Mesendoderm (in vitro differentiated cells): ENCODE measurements at regions not wholly inside any gene's neighbourhood (a gene's known extent, or its start where the extent isn't known, plus 50 kb on each side); places are given as distances from the start of the nearest gene placed in this dataset.

Source experiments
- DNase-seq: peaks from one replicate; pipeline ENCODE4 v3.0.0; 2013
- H2AK5ac ChIP-seq: 2 replicates; pipeline ENCODE4 v1.6.1; 2013; ENCODE audit warnings: low read length, inconsistent platforms
- H2BK120ac ChIP-seq: 2 replicates; pipeline ENCODE4 v1.6.1; 2013; ENCODE audit warnings: low read depth, mild to moderate bottlenecking, low read length, moderate library complexity, mixed read lengths
- H2BK15ac ChIP-seq: replicated peaks from 2 replicates; pipeline ENCODE4 v1.6.1; 2013; ENCODE audit warnings: low read depth, mild to moderate bottlenecking, moderate library complexity
- H2BK5ac ChIP-seq: 2 replicates; pipeline ENCODE4 v1.6.1; 2013; ENCODE audit warnings: low read length, inconsistent platforms
- H3K18ac ChIP-seq: 2 replicates; pipeline ENCODE4 v1.6.1; 2013; ENCODE audit warnings: mild to moderate bottlenecking, low read length, mixed read lengths
- H3K23ac ChIP-seq: one replicate; pipeline ENCODE4 v1.6.1; 2013; ENCODE audit warnings: low read length
- H3K27ac ChIP-seq: 2 replicates; pipeline ENCODE4 v1.5.1; 2013; ENCODE audit warnings: low read depth, mild to moderate bottlenecking, inconsistent platforms, low read length, moderate library complexity
- H3K27me3 ChIP-seq: 2 replicates; pipeline ENCODE4 v1.6.1; 2013; ENCODE audit warnings: low read length, control low read depth, mild to moderate bottlenecking, inconsistent platforms; ENCODE audit not compliant: insufficient read depth, poor library complexity
- H3K36me3 ChIP-seq: 2 replicates; pipeline ENCODE4 v1.6.1; 2013; ENCODE audit warnings: low read length, inconsistent platforms; ENCODE audit not compliant: control insufficient read depth, insufficient read depth
- H3K4ac ChIP-seq: one replicate; pipeline ENCODE4 v1.6.1; 2013; ENCODE audit warnings: low read depth, mild to moderate bottlenecking, low read length, moderate library complexity
- H3K4me1 ChIP-seq: 2 replicates; pipeline ENCODE4 v1.6.1; 2013; ENCODE audit warnings: low read depth, low read length, inconsistent platforms; ENCODE audit not compliant: control insufficient read depth
- H3K4me2 ChIP-seq: 2 replicates; pipeline ENCODE4 v1.6.1; 2013; ENCODE audit warnings: low read length
- H3K4me3 ChIP-seq: 2 replicates; pipeline ENCODE4 v1.5.1; 2013; ENCODE audit warnings: mild to moderate bottlenecking, low read length
- H3K56ac ChIP-seq: one replicate; pipeline ENCODE4 v1.6.1; 2013; ENCODE audit warnings: low read length
- H3K79me1 ChIP-seq: 2 replicates; pipeline ENCODE4 v1.6.1; 2013; ENCODE audit warnings: low read length, inconsistent platforms
- H3K79me2 ChIP-seq: 2 replicates; pipeline ENCODE4 v1.6.1; 2013; ENCODE audit warnings: mild to moderate bottlenecking, low read length; ENCODE audit not compliant: control insufficient read depth, insufficient read depth
- H3K9ac ChIP-seq: 2 replicates; pipeline ENCODE4 v1.6.1; 2013; ENCODE audit warnings: low read length, inconsistent platforms
- H4K5ac ChIP-seq: one replicate; pipeline ENCODE4 v1.6.1; 2013; ENCODE audit warnings: low read length
- H4K8ac ChIP-seq: one replicate; pipeline ENCODE4 v1.6.1; 2013; ENCODE audit warnings: low read depth, mild to moderate bottlenecking, control low read depth, low read length, moderate library complexity
- WGBS: extraction: QIAGEN DNeasy Blood & Tissue Kit; methylation state at CpG from one replicate; pipeline ENCODE4 v1.1.7; 2013; ENCODE audit warnings: low lambda C conversion rate, missing lambda C conversion rate; ENCODE audit not compliant: insufficient coverage; ENCODE audit errors: extremely low coverage; 5-methylcytosine and 5-hydroxymethylcytosine counted together

- H3K23ac ChIP-seq: no peak overlapping the region
- H2BK15ac ChIP-seq: no peak overlapping the region
- no CpG with 5 or more reads among the region's 10 CpGs for WGBS
- no peak overlapping the region for H3K4me2 ChIP-seq
- no peak overlapping the region for H3K4me3 ChIP-seq
- no peak overlapping the region for H4K8ac ChIP-seq
- H2BK5ac ChIP-seq: no peak overlapping the region
- no peaks in the 10 kb centered on the region for H3K4me1 ChIP-seq
- no peaks in the 10 kb centered on the region for H3K79me2 ChIP-seq
- no peaks in the 10 kb centered on the region for H3K79me1 ChIP-seq
- H3K56ac ChIP-seq: no peak overlapping the region
- H3K27ac ChIP-seq: no peak overlapping the region
- no peak overlapping the region for H3K18ac ChIP-seq
- no peak overlapping the region for H2BK120ac ChIP-seq
- no peak overlapping the region for H3K4ac ChIP-seq
- H4K5ac ChIP-seq: no peak overlapping the region
- no peak overlapping the region for H2AK5ac ChIP-seq
- no peaks in the 10 kb centered on the region for H3K36me3 ChIP-seq
- H3K9ac ChIP-seq: no peak overlapping the region
- no peak for DNase-seq
- H3K27me3 ChIP-seq: no peaks in the 10 kb centered on the region
Observed at GRCh38 chr20:57867181-57867803, 157.5 kb upstream of the PMEPA1 start.

DNA sequence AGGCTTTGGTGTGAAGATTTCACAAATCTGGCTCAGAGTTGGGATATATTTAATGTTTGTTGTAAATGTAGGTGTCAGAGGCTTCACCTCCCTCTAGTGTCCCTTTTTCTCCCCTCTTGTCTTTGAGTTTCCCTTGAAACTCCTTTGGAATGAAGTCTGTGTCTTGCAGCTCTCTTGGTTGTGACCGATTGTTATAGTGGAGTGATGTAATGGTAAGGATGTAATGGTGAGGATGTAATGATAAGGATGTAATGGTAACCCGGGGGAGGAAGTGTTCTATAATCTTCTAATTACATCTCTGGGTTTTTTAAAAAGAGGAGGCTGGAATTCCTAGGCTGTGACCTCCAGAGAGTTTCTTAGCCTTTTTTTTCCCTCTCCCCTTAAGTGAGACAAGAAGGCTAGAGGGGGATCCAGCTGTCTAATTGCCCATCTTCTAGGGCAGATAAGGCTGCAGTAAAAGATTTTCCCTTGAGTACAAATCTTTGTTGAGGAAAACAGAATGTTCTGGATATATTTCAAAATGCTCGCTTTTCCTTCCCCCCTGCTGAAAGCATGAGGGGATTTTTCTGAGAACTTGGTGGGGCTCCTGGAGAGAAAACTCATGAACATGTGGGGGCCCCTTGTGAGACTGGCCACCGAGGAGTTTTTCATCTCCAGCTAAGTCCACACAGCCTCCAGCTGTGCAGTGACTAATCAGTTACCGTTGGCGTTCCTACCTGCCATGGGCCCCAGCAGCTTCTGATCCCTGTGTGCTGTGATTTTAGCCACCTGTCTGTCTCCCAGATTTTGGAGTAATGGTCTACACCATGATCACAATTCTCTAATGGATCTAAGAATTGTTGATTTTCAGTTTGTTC, 156.7 kb upstream of the PMEPA1 start:
- no peak overlapping the region for H3K4ac ChIP-seq
- H3K9ac ChIP-seq: no peak overlapping the region
- H3K4me3 ChIP-seq: no peak overlapping the region
- no peak overlapping the region for H3K56ac ChIP-seq
- H3K4me2 ChIP-seq: no peak overlapping the region
- no peak overlapping the region for H2AK5ac ChIP-seq
- H3K18ac ChIP-seq: no peak overlapping the region
- H3K27ac ChIP-seq: no peak overlapping the region
- peak; percentile 36 for DNase-seq
- no peak overlapping the region for H2BK5ac ChIP-seq
- no peaks in the 10 kb centered on the region for H3K4me1 ChIP-seq
- 100% methylated on average over 2 of the region's 6 CpGs for WGBS
- no peak overlapping the region for H2BK120ac ChIP-seq
- no peak overlapping the region for H4K8ac ChIP-seq
- no peak overlapping the region for H4K5ac ChIP-seq
- no peak overlapping the region for H3K23ac ChIP-seq
- H3K79me1 ChIP-seq: no peaks in the 10 kb centered on the region
- no peak overlapping the region for H2BK15ac ChIP-seq
- no peaks in the 10 kb centered on the region for H3K79me2 ChIP-seq
- no peaks in the 10 kb centered on the region for H3K27me3 ChIP-seq
- H3K36me3 ChIP-seq: no peaks in the 10 kb centered on the region

DNA sequence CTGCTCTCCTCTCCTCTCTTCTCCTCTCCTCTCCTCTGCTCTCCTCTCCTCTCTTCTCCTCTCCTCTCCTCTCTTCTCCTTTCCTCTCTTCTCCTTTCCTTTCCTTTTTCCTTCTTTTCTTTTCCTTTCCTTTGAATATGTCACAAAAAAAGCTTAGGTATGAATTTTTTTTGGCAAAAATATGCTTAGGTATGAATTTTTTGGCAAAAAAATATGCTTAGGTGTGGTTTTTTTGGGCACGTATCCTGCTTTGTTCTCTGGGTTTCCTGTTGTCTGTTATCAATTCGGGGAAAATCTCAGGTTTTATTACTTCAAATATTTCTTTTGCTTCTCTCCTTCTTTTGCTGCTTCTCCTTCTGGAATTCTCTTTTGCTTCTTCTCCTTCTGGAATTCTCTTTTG, 155.5 kb upstream of the PMEPA1 start:
- Histone ChIP-seq H3K79me2 (no peaks in the 10 kb centered on the region), H2BK5ac (no peak overlapping the region), H3K27me3 (no peaks in the 10 kb centered on the region), H3K79me1 (no peaks in the 10 kb centered on the region), H3K4me3 (no peak overlapping the region), H2BK120ac (no peak overlapping the region), H3K23ac (no peak overlapping the region), H4K5ac (no peak overlapping the region), H2BK15ac (no peak overlapping the region), H3K27ac (no peak overlapping the region), H3K9ac (no peak overlapping the region), H3K36me3 (no peaks in the 10 kb centered on the region), H3K4me1 (no peaks in the 10 kb centered on the region), H3K4me2 (no peak overlapping the region), H3K56ac (no peak overlapping the region), H2AK5ac (no peak overlapping the region), H4K8ac (no peak overlapping the region), H3K18ac (no peak overlapping the region), H3K4ac (no peak overlapping the region)
- no peak for DNase-seq
- no CpG with 5 or more reads among the region's 2 CpGs for WGBS

DNA sequence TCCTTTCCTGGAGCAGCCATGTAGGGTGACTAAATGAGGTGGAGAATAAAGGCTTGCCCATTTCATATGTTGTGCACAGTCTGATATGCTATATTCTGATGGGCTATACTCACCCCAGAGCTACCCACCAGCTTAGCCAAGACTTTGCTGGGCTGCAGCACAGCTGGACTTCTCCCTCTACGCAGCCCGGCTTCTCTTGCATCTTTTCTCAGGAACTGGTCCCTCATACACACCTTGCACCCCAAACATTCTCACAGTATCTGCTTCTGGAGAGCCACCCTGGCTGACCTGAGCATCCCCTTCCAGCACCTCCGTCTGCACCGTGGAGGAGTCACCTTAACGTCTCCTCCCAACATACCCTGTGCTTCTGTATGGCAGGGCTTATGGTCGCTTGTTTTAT, 150.8 kb upstream of the PMEPA1 start:
- no peak overlapping the region for H3K9ac ChIP-seq
- H2BK5ac ChIP-seq: no peak overlapping the region
- H3K23ac ChIP-seq: no peak overlapping the region
- H3K4me2 ChIP-seq: no peak overlapping the region
- H3K4me1 ChIP-seq: no peaks in the 10 kb centered on the region
- no peak overlapping the region for H3K4me3 ChIP-seq
- H3K27me3 ChIP-seq: no peaks in the 10 kb centered on the region
- no peak overlapping the region for H3K56ac ChIP-seq
- H2AK5ac ChIP-seq: no peak overlapping the region
- H3K18ac ChIP-seq: no peak overlapping the region
- H2BK15ac ChIP-seq: no peak overlapping the region
- no CpG with 5 or more reads among the region's 6 CpGs for WGBS
- no peak overlapping the region for H4K5ac ChIP-seq
- no peaks in the 10 kb centered on the region for H3K36me3 ChIP-seq
- no peaks in the 10 kb centered on the region for H3K79me2 ChIP-seq
- H4K8ac ChIP-seq: no peak overlapping the region
- no peak for DNase-seq
- no peak overlapping the region for H2BK120ac ChIP-seq
- H3K27ac ChIP-seq: no peak overlapping the region
- H3K4ac ChIP-seq: no peak overlapping the region
- no peaks in the 10 kb centered on the region for H3K79me1 ChIP-seq

GRCh38 chr20:57857969-57858368, 148.2 kb upstream of the PMEPA1 start:
- Histone ChIP-seq H4K5ac (no peak overlapping the region), H3K56ac (no peak overlapping the region), H3K4me3 (no peak overlapping the region), H2BK120ac (no peak overlapping the region), H2AK5ac (no peak overlapping the region), H3K36me3 (no peaks in the 10 kb centered on the region), H2BK5ac (no peak overlapping the region), H3K27me3 (no peaks in the 10 kb centered on the region), H3K27ac (no peak overlapping the region), H4K8ac (no peak overlapping the region), H3K9ac (no peak overlapping the region), H3K4me2 (no peak overlapping the region), H3K79me1 (no peaks in the 10 kb centered on the region), H2BK15ac (no peak overlapping the region), H3K4me1 (no peaks in the 10 kb centered on the region), H3K4ac (no peak overlapping the region), H3K79me2 (no peaks in the 10 kb centered on the region), H3K23ac (no peak overlapping the region), H3K18ac (no peak overlapping the region)
- no peak for DNase-seq
- WGBS: no CpG with 5 or more reads among the region's 2 CpGs
